Hematopoietic multipotent progenitor cell treated with erythropoietin and hydrocortisone succinate and interleukin-3 and kit ligand, for 17 days (in vitro differentiated cells): ENCODE measurements at regions not wholly inside any gene's neighbourhood (a gene's known extent, or its start where the extent isn't known, plus 50 kb on each side); places are given as distances from the start of the nearest gene placed in this dataset.

Experiments
- DNase-seq: peaks from one replicate; pipeline ENCODE4 v3.0.0-alpha.2; 2015; ENCODE audit warnings: low spot score

DNA sequence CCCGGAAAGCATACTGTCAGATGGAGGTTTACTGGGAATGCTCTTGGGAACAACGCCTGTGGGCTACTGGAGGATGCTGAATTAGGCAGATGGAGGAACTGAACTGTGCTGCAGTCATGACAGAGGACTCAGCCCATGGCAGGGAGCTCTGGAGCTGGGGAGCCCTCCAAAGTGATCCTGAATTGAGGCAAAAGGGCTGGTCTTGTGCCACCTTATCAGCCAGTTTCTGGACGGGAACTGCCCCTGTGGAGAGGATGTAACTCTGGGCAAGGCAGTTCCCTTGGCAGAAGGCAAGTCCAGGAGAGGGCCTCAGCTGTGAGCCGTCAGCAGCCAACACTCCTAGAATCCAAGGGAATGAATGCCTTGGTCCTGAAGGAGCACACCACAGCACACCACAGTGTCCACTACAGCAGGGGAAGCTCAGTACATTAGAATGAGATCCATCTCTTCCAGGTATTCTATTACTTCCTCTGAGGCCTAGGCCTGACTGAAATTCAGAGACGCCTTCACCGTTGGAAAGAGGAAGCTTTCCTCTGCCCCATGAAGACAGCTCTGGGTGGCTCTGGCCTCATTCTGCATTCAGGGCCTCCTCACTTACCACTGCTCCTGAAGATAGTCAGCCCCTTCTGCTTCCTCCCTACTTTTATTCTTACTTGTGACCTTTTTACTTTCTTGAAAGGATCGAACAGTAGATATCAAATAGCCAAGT, 139.6 kb upstream of the GPR26 start:
- no peak for DNase-seq

DNA sequence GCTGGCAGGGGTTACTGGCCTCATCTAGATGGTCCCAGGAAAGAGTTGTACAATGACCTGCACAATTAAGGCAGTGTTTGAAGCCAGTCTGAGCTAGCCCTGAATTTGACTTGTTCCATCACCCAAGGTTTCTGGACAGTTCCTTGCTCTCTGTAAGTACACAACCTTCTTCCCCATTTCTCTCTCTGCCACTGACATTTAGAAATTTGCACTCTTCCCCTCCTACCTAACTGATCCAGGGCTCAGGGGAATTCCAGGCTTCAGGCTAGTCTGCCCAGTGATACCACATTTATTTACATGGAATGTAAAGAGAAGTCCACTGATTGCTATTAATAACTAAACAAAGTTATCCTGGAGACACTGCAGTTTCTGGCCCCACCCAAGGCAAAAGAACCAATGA, 139.0 kb upstream of the GPR26 start:
- DNase-seq: no peak

DNA sequence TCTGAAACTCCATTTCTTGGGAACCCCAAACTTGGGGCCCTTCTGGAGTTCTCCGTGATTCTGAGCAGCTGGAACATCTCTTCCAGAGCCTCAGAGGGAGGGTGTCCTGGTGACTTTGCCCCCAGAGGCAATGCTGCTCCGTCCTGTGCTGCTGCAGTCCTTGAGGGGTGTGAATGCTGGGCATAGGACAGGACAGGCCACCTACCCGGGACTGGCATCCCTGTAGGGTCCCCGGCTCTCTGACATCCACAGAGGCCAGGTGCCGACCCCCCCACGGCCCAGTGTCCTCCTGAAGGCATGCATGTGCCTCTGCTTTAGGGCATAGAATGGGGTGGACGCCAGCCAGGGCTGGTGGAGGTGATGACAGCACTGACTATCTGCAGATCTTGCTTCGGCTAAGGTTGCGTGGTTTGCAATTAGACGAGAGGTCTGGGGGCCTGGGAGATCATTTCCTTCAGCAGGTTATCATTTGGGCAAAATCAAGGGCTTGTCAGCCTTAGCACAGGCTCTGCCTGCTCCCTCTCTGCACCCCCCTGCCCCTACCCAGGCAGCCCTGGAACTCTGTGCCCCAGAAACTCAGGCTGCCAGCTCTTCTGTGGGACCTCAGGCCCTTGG, 136.9 kb upstream of the GPR26 start:
- no peak for DNase-seq

DNA sequence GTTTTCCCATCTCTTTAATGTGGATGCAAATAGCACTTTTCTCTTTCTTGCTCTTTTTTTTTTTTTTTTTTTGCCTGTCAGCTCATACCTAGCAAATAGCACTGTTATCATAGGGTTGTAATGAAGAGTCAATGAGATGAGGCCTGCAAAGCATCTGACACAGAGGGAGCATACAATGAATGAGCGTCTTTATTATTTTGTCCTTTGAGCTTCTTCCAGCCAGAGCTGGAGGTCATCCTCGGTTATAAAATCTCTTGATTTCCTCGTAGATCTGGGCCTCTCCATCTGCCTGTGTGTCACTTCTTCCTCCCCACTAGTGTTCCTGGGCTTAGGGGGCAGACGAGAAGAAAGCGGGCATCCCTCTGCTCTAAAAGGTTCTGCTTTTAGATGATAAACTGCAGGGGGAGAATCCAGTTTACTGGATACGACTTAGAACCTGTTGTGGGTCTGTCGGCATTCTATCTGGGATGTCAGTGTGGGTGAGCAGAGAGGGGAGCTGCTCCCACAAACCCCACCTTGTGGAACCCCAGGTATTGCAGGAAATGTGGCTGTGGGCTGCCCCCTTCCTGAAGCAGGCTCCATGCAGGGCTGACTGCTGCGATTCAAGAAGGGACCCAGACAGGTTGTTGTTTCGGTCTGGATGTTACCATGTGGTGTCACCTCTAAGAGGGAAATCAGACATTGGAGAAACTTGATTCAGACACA, 135.8 kb upstream of the GPR26 start:
- no peak for DNase-seq

DNA sequence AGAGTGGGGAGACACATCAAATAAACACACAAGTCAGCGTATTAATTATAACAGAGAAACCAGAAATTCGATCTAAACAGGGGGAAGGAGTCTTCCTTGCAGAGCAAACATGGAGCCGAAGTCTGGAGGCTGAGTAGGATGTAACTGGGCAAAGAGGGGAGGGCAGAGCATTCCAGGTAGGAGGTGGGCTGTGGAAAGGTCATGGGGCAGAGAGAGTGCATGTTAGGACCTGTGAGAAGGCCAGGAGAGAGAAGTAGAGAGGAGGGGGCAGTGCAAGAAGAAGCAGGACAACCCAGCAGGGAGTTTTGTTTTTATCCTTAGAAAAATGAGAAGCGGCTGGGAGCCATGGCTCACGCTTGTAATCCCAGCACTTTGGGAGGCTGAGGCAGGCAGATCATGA, 130.8 kb upstream of the GPR26 start:
- no peak for DNase-seq

DNA sequence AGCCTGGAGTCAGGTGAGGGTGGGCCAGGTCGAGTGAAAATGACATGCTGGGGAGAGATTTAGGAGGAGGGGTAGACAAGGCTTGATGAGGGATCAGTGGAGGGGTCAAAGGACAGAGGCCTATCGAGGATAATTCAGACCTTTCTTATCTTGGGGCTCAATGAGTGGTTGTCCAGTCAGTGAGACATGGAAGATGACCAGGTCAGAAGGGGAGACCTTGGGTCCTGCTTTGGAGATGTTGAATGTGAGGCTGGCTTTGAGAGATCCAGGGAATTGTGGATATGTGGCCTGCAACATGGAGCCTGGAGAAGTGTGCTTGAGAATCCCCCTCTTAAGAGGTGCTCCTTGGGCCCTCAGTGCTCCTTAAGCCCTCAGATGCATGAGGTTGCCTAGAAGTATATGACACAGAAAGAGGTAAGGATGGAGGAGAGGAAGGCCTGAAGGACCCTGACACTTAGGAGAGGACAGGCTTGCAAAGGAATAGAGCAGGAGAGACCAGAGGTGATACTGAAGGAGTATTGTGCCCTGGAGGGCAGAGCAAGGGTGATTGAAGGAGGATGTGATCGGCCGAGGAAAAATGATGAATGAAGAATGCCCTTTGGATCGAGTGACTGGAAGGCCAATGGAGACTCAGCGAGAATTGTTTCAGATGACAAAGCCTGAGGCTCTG, 129.8 kb upstream of the GPR26 start:
- DNase-seq: no peak

DNA sequence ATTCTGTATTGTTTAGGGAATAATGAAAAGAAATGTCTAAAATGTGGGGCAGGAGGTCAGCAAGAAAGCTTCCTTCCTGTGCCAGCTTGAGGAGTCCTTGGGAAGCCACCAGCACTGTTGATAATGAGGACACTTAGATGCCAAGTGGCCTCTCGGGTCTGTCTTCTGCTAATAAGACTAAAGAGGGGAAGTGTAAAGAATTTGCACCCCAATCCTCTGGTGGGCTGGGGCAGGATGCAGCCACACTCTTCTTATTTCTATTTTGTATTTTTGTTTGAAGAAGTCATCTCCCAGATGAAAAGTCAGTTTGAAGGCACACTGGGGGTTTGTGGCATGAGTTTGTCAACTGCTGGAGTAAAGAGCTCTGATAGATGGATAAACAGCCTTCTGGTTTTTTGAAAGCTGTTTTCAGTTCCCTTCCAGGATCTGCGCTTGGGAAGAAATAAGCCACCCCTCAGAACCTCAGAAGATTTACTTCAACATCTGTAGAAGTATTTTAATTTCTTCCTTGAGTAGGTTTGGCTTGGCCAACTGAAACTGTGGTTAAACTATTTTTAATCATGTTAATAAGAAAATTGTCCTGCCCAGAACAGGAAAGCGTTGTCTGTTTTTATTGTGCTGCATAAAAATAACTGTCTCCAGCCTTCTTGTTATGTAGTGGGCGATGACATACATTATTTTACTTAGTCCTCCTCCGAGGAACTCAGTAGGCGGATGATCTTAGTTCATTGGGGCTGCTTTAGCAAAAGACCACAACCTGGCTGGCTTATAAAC, 128.8 kb upstream of the GPR26 start:
- DNase-seq: no peak

DNA sequence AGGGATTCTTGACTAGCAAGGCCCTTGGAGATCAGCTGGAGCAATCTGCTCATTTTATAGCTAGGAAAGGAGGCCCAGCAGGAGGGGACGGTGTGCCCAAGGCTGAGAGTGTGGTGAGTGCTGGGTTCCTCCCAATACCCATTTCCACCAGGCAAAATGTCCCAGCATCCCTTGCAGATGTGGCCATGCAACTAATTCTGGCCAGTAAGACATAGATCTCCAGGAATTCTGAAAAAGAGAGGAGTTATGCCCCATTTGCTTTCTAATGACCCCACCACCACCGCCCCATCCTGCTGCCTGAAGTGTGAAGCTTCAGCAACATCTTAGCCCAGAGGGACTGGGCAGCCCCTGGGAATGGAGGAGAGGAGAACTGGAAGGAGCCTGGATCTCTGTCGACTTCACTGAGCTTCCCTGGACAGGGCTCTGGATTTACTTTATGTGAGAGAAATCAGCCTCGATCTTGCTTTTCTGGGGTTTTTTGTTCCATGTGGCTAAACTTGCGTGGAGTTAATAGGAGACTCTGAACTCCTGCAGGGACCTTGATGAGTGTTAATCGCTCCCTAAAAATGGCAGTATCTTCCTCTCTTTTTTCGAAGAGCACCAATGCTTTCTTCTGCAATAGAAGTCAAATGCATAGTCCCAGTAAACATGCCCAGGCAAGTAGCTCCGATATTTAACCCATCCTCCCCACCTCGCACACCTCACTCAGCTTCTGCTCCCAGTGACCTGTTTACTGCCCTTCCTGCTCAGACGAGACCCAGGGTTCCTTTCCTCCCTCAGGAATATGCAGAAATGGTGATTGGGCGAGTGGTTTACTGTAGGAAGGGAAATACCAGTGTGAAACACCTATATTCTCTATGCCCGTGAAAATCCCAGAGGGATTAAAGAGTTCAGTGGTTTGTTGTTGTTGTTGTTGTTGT, 127.5 kb upstream of the GPR26 start:
- no peak for DNase-seq

DNA sequence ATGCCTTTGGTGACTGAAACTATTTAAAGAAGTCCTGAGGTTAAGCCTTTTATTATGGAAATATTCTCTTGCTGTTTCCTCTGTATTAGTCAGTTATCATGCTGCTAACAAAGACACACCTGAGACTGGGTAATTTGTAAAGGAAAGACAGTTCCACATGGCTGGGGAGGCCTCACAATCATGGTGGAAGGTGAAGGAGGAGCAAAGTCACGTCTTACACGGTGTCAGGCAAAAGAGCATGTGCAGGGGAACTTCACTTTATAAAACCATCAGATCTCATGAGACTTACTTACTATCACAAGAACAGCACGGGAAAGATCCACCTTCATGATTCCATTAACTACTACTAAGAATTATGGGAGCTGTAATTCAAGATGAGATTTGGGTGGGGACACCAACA, 121.2 kb upstream of the GPR26 start:
- no peak for DNase-seq

DNA sequence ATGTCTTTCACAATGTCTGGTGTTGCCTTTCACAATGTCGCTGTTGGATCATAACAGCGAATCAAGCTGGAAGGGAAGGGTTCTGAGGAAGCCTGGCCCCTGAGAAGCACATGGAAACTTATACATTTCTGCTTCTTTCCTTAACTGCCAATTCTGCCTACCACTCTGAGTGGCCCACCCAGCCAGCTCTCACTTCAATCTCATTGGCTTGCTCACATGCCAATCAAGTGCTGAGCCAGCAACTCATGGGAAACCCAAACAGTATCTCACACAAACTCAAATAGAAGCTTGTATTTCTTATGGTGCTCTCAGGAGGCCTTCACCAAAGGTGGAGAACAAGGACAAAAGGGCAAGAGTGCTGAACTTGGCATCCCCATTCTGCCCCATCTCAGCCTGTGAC, 117.4 kb upstream of the GPR26 start:
- no peak for DNase-seq

DNA sequence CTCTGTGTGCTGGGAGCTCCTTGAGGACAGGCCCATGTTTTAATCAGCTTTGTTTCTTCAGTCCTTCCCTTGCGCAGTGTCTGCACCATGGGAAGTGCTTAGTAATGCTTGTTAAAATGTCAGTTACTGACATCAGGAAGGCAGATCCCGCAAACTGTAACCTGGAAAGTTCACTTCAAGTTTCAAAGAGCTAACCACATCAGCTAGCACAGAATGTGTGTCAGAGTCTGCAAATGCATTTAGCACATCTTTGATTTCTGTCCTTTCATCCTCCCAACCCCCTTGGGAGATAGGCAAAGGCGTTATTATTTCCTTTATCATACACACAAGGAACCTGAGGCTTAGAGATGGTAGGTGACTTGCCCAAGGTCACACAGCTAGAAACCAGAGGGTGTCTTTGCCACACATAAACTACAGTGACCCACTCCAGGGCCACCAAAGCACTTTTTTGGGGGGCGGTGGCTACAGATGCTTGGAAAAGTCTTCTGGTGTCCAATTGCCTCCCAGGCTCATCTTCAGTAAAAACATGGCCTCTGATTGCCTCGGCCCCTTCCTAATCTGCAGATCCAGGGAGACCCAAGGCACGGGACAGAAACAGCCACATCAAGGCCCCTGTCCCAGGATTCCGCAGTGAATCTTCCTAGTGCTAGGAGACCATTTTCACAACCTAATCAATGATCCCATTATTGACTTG, 116.2 kb upstream of the GPR26 start:
- no peak for DNase-seq

DNA sequence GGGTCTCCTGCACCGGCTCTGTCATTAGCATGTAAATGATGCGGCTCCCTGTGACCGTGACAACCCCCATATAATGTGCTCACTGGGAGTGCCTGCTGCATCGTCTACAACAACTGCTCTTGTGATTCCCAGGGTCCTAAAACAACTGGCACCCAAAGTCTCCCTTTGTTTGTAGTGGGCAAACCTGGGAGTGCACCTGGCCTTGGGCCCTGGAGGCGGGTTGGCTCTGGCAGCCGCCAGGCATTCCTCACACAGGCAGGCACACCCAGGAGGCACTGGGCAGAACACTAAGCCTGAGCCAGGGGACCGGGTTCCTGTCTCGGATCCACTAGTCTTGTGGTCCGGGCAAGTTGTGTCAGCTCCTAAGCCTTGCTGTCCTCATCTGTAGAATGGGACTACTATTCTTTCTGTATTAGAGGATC, 115.5 kb upstream of the GPR26 start:
- no peak for DNase-seq

DNA sequence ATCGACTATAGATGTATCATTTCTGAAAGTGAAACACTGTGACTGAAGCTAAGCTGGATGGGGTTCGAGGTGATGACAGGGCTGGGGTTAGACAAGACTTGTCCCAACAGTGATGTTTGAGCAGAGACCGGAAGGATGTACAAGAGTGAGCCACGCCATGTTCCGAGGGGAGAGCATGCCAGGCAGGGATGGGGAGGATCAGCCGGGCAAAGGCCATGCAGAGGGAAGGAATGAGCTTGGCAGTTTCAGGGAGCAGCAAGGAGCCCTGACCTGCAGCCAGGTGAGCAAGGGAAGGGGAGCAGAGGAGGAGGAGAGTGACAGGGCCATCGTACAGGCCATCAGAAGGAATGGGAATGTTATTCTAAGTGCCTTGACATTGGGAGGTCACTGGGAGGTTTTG, 114.9 kb upstream of the GPR26 start:
- no peak for DNase-seq

DNA sequence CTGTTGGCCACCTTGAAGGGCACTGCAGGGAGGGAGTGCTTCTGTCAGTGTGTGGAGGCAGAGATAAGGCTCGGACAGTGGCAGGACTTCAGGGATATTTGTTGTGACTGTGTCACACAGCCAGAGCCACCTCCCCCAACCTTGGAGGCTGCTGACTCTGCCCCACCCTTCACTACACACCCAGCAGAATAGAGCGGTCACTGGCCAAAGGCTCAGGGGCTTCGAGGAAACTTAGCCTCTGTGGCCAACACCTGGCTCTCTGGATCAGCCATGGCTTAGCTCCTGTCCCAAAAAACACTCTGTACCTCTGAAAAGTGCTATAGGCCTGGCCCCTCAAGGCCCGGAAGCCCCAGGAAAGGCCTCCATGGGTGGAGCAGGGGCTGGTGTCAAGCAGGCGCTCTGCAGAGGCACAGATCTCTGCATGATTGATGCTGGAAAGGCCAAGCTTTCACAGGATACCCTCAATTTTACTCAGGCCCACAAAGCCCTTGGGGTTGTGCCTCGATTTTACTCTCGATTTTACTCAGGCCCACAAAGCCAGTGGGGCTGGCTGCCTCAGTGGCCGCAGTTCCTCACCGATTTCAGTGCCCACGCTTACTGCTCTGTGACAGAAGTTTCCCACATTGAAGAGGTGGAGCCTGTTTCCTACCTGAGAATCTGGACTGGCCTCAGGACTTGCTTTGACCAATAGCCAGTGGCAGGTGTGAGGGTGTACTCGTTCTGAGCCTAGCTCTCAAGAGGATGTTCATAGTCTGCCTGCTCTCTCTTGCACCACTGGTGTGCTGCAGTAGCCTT, 113.2 kb upstream of the GPR26 start:
- DNase-seq: no peak

DNA sequence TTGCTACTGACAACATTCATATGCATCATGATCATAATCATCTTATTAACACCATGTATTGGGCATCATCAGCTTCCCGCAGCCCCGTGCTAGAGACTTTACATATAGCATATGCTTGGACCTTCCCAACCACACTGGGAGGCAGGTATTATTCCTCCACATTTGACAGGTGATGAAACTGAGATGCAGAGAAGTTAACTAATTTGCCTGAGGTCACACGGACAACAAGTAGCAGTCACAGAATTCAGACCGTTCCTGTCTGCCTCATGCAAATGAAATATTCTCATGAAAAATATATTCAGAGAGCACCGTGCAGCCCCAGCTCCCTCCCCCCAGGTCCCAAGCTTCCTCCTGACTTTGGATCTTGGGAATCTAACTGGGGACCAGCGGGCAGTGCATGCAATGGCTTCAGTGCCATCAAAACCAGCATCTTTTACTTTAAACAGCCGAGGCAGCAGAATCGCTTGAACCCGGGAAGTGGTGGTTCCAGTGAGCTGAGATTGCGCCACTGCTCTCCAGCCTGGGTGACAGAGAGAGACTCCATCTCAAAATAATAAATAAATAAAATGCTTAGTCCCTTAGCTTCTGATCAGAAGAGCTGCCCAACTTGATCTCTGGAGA, 112.2 kb upstream of the GPR26 start:
- DNase-seq: no peak

DNA sequence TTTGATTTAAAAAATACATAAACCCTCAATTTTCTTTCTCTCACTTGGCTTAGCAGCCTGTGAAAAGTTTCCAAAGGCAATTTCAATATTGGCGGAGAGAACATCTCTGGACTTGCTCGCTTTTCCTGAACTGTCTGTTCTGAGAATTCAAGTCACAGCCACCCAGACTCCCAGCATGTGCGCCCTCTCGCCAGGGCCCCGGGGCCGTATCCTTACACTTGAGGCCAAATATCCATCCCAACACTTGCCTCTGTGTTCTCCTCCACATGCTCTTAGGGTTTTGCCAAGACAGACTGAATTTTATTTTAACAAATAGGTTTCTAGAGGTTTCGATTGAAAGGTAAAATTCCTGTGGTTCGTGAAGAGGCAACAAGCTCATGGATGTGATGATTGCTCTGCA, 111.5 kb upstream of the GPR26 start:
- DNase-seq: no peak

DNA sequence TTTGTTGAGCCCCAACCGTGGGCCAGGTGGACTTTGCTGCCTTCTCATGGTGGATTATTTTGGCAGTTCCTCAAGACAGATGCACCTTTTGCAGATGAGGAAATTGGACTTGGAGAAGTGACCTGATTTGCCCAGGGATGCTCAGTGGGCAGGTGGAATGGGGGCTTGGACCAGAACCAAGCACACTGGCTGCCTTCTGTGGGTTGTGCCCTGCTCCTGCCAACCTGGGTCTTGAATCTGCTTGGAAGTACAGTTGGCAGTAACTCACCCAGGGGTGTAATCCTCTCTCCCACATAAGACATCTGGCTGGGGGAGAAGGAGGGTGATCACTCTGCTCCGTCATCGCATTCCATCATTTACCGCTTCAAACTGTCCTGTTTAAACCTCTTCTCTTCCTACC, 110.5 kb upstream of the GPR26 start:
- no peak for DNase-seq

DNA sequence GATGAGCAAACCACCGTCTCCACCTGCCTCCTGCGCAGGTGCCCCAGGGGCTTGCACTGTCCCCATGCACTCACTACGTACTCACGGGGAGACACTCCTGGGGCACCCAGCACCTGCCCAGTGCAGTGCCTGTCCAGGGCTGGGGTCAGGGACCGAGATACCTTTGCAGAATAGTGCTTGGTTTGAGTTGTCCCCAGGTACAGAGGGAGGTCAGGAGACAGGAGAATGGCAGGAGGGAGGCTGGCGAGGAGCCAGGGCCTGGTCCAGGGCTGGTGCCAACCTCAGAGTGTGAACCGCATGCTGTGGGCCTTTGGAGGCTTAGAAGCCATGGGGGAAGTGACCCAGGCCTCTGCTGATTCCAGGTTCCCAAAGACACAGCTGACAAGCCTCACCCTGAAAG, 110.1 kb upstream of the GPR26 start:
- DNase-seq: no peak

DNA sequence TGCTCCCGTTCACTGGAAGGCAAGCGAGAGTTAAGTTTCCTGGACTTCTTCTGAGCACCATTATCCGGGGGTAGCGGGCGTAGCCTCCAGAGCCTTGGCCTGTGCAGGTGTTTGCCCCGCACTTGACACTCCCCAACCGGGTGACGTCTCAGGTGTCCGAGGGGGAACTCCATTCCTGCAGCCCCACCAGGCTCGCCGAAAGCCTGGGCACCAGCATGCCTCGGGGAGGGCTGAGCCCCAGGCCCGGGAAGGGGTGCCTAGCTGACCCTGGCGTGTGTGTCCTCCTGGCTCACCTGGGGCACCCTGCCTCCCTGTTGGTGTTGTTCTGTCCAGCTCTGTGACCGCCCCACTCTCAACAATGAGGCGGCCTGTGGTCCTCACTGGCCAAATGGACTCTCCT, 109.4 kb upstream of the GPR26 start:
- no peak for DNase-seq
